SK-N-SH (cell line): ENCODE measurements at regions not wholly inside any gene's neighbourhood (a gene's known extent, or its start where the extent isn't known, plus 50 kb on each side); places are given as distances from the start of the nearest gene placed in this dataset.
"Not testable (repeated sequence)": the region's sequence is repeated elsewhere in the genome, so short reads cannot be mapped to it uniquely, and the experiment has no call there.

Experiments used
- CTCF ChIA-PET: fragments of 300-600, 350-600 bp; formaldehyde crosslinking; extraction: SDS; loops from one replicate; lab custom pipeline; 2021; lab: Yijun Ruan, JAX
- POLR2A ChIA-PET: fragments of 350-600 bp; sonication (Branson Sonifier 250); formaldehyde crosslinking; extraction: SDS; loops from one replicate; lab custom pipeline; 2020; ENCODE audit warnings: antibody characterized with exemption, inconsistent platforms; lab: Yijun Ruan, JAX
- DNase-seq: peaks from one replicate; pipeline ENCODE4 v3.0.0; 2012
- H2AFZ ChIP-seq: fragments of 200-600 bp; sonication (generic); 2 replicates; pipeline ENCODE4 v1.8.1; 2016; ENCODE audit warnings: antibody characterized with exemption, mild to moderate bottlenecking, low read depth
- H3F3A ChIP-seq: fragments of 200-600 bp; sonication (generic); replicated peaks from 2 replicates; pipeline ENCODE3; 2016; ENCODE audit warnings: antibody characterized with exemption, mild to moderate bottlenecking; ENCODE audit not compliant: insufficient read depth
- H3K27ac ChIP-seq, 2 experiments: fragments of 200-500 bp in 1 of 2; fragments of 200-600 bp in 1 of 2; sonication (Bioruptor generic) in 1 of 2; sonication (generic), shearing (Covaris generic) in 1 of 2; 2 replicates each; pipeline versions ENCODE4 v1.5.1 to v1.6.1; 2014 to 2016; ENCODE audit warnings: low read depth in 2 of 2, inconsistent platforms in 1 of 2, low read length in 1 of 2, mild to moderate bottlenecking in 1 of 2, mixed read lengths in 1 of 2
- H3K27me3 ChIP-seq: fragments of 200-600 bp; sonication (generic), shearing (Covaris generic); 2 replicates; pipeline ENCODE4 v1.6.1; 2016; ENCODE audit warnings: mixed run types; ENCODE audit not compliant: insufficient read depth
- H3K36me3 ChIP-seq, 2 experiments: fragments of 200-500 bp in 1 of 2; fragments of 200-600 bp in 1 of 2; sonication (Bioruptor generic) in 1 of 2; sonication (generic) in 1 of 2; replicated peaks in 1 of 2; 2 replicates each; pipeline versions ENCODE3 to v1.5.1; 2014 to 2016; ENCODE audit warnings: low read length in 1 of 2, mild to moderate bottlenecking in 1 of 2; ENCODE audit not compliant: insufficient read depth in 2 of 2, control insufficient read depth in 1 of 2
- H3K4me1 ChIP-seq, 2 experiments: fragments of 200-500 bp in 1 of 2; fragments of 200-600 bp in 1 of 2; sonication (Bioruptor generic) in 1 of 2; sonication (generic), shearing (Covaris generic) in 1 of 2; 2 replicates each; pipeline versions ENCODE4 v1.5.1 to v1.6.1; 2014 to 2016; ENCODE audit warnings: low read depth in 1 of 2, low read length in 1 of 2, mixed run types in 1 of 2; ENCODE audit not compliant: insufficient read depth in 2 of 2, control insufficient read depth in 1 of 2
- H3K4me2 ChIP-seq: fragments of 200-600 bp; sonication (generic), shearing (Covaris generic); 2 replicates; pipeline ENCODE4 v1.6.1; 2017; ENCODE audit warnings: mixed run types
- H3K4me3 ChIP-seq, 2 experiments: fragments of 200-500 bp in 1 of 2; fragments of 200-600 bp in 1 of 2; sonication (Bioruptor generic) in 1 of 2; sonication (generic), shearing (Covaris generic) in 1 of 2; 2 replicates each; pipeline versions ENCODE4 v1.5.1 to v1.8.1; 2014 to 2016; ENCODE audit warnings: low read depth in 2 of 2, inconsistent platforms in 1 of 2, low read length in 1 of 2, mild to moderate bottlenecking in 1 of 2, mixed read lengths in 1 of 2, moderate library complexity in 1 of 2
- H3K79me2 ChIP-seq: fragments of 200-600 bp; sonication (generic); 2 replicates; pipeline ENCODE4 v1.8.1; 2017; ENCODE audit warnings: mild to moderate bottlenecking; ENCODE audit not compliant: insufficient read depth
- H3K9ac ChIP-seq: fragments of 200-600 bp; sonication (generic); 2 replicates; pipeline ENCODE4 v1.6.1; 2017; ENCODE audit warnings: mixed run types
- H3K9me2 ChIP-seq: fragments of 200-600 bp; sonication (generic); 2 replicates; pipeline ENCODE4 v1.6.1; 2017; ENCODE audit warnings: mixed run types
- H3K9me3 ChIP-seq: fragments of 200-600 bp; sonication (generic); 2 replicates; pipeline ENCODE4 v1.6.1; 2017; ENCODE audit warnings: mixed run types, mild to moderate bottlenecking, moderate library complexity
- H4K20me1 ChIP-seq: fragments of 200-600 bp; sonication (generic); 2 replicates; pipeline ENCODE4 v1.6.1; 2017; ENCODE audit warnings: mild to moderate bottlenecking, mixed run types; ENCODE audit not compliant: insufficient read depth
- WGBS: methylation state at CpG from one replicate; pipeline ENCODE4 v1.1.6; 2017; ENCODE audit warnings: low lambda C conversion rate; 5-methylcytosine and 5-hydroxymethylcytosine counted together

GRCh38 chr4:9505341-9505740 lies 61.1 kb downstream of the DEFB131A start:
- H3K36me3 ChIP-seq, H3K4me1 ChIP-seq, CTCF ChIA-PET, H3K4me3 ChIP-seq, H3K27me3 ChIP-seq, POLR2A ChIA-PET, H3F3A ChIP-seq, H3K9me2 ChIP-seq, H3K9ac ChIP-seq, H3K9me3 ChIP-seq, H2AFZ ChIP-seq, H3K4me2 ChIP-seq, H3K27ac ChIP-seq, H4K20me1 ChIP-seq, DNase-seq, H3K79me2 ChIP-seq: not testable (repeated sequence)
- 61% methylated on average over 20 of the region's 21 CpGs for WGBS

GRCh38 chr4:9506672-9507071 lies 62.5 kb downstream of the DEFB131A start:
- H3K27ac ChIP-seq, CTCF ChIA-PET, H3K79me2 ChIP-seq, H3F3A ChIP-seq, H3K4me2 ChIP-seq, H3K9me3 ChIP-seq, H2AFZ ChIP-seq, H3K27me3 ChIP-seq, DNase-seq, POLR2A ChIA-PET, H3K36me3 ChIP-seq, H3K9me2 ChIP-seq, H3K9ac ChIP-seq, H4K20me1 ChIP-seq, H3K4me1 ChIP-seq, H3K4me3 ChIP-seq: not testable (repeated sequence)
- WGBS: 57% methylated on average over 2 of the region's 2 CpGs

GRCh38 chr4:9512941-9513340 lies 68.7 kb downstream of the DEFB131A start:
- H3F3A ChIP-seq, H2AFZ ChIP-seq, H3K4me1 ChIP-seq, CTCF ChIA-PET, H3K4me2 ChIP-seq, H3K79me2 ChIP-seq, H3K27me3 ChIP-seq, DNase-seq, H4K20me1 ChIP-seq, POLR2A ChIA-PET, H3K9ac ChIP-seq, H3K9me3 ChIP-seq, H3K36me3 ChIP-seq, H3K9me2 ChIP-seq, H3K4me3 ChIP-seq, H3K27ac ChIP-seq: not testable (repeated sequence)
- 21% methylated on average over 12 of the region's 12 CpGs for WGBS

- CTCF ChIA-PET, POLR2A ChIA-PET, DNase-seq, H3F3A ChIP-seq, H3K36me3 ChIP-seq, H3K9ac ChIP-seq, H3K4me2 ChIP-seq, H2AFZ ChIP-seq, H3K27me3 ChIP-seq, H3K4me1 ChIP-seq, H3K27ac ChIP-seq, H3K79me2 ChIP-seq, H3K9me2 ChIP-seq, H3K4me3 ChIP-seq, H3K9me3 ChIP-seq, H4K20me1 ChIP-seq: not testable (repeated sequence)
- 20% methylated on average over 9 of the region's 9 CpGs for WGBS
Observed at GRCh38 chr4:9519631-9520030, 75.4 kb downstream of the DEFB131A start.

- H3K36me3 ChIP-seq, H3K9me3 ChIP-seq, POLR2A ChIA-PET, H3K79me2 ChIP-seq, H3K27ac ChIP-seq, CTCF ChIA-PET, H3K9ac ChIP-seq, H3K27me3 ChIP-seq, DNase-seq, H3K4me3 ChIP-seq, H3K4me1 ChIP-seq, H3K4me2 ChIP-seq, H3K9me2 ChIP-seq, H4K20me1 ChIP-seq, H3F3A ChIP-seq, H2AFZ ChIP-seq: not testable (repeated sequence)
- 0% methylated on average over 1 of the region's 1 CpG for WGBS
Observed at GRCh38 chr4:9522903-9523302, 78.7 kb downstream of the DEFB131A start.

- H3K4me1 ChIP-seq, H3K4me2 ChIP-seq, H3K9ac ChIP-seq, H3K9me3 ChIP-seq, H3F3A ChIP-seq, H3K36me3 ChIP-seq, CTCF ChIA-PET, H3K79me2 ChIP-seq, H3K4me3 ChIP-seq, H3K27ac ChIP-seq, H3K27me3 ChIP-seq, H2AFZ ChIP-seq, POLR2A ChIA-PET, DNase-seq, H3K9me2 ChIP-seq, H4K20me1 ChIP-seq: not testable (repeated sequence)
- no CpG with 5 or more reads among the region's 18 CpGs for WGBS
Observed at GRCh38 chr4:9524406-9524805, 80.2 kb downstream of the DEFB131A start.
